ENCODE measurements at regions not wholly inside any gene's neighbourhood (a gene's known extent, or its start where the extent isn't known, plus 50 kb on each side); places are given as distances from the start of the nearest gene placed in this dataset.

DNA sequence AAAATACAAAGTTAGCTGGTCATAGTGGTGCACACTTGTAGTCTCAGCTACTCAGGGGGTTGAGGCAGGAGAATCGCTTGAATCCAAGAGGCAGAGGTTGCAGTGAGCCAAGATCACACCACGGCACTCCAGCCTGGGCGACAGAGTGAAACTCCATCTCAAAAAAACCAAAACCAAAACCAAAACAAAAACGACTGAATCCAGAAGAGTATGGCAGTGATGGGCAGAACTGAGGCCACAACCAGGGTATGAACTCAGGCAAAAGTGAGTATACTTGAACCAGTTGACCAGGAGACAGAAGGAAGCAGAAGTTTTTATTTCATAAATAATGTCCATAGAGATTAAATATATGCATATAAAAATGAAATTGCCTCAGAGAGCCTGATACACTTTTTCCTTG lies 620.0 kb upstream of the SEL1L start:
- TF ChIP-seq, protein P1, sequence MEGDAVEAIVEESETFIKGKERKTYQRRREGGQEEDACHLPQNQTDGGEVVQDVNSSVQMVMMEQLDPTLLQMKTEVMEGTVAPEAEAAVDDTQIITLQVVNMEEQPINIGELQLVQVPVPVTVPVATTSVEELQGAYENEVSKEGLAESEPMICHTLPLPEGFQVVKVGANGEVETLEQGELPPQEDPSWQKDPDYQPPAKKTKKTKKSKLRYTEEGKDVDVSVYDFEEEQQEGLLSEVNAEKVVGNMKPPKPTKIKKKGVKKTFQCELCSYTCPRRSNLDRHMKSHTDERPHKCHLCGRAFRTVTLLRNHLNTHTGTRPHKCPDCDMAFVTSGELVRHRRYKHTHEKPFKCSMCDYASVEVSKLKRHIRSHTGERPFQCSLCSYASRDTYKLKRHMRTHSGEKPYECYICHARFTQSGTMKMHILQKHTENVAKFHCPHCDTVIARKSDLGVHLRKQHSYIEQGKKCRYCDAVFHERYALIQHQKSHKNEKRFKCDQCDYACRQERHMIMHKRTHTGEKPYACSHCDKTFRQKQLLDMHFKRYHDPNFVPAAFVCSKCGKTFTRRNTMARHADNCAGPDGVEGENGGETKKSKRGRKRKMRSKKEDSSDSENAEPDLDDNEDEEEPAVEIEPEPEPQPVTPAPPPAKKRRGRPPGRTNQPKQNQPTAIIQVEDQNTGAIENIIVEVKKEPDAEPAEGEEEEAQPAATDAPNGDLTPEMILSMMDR (IDR thresholded peaks at IDR 0.05) = no peak
- no peak for TF ChIP-seq POLR2A (IDR thresholded peaks at IDR 0.05)
